OCI-LY3 (cell line): ENCODE measurements at regions not wholly inside any gene's neighbourhood (a gene's known extent, or its start where the extent isn't known, plus 50 kb on each side); places are given as distances from the start of the nearest gene placed in this dataset.
A peak's percentile ranks its signal among the peaks of the same experiment; 100 is the strongest.

Experiments used
- H2AFZ ChIP-seq: fragments of 200-600, 300-600 bp; shearing (Covaris generic); 2 replicates; pipeline ENCODE4 v1.6.0; 2014; ENCODE audit warnings: antibody characterized with exemption, low read depth, low read length
- H3K27ac ChIP-seq: fragments of 200-600, 300-600 bp; sonication (generic); 2 replicates; pipeline ENCODE4 v1.5.1; 2014; ENCODE audit warnings: mild to moderate bottlenecking, low read length, moderate library complexity, mixed read lengths
- H3K27me3 ChIP-seq: fragments of 200-600, 300-600 bp; sonication (generic); 2 replicates; pipeline ENCODE4 v1.6.1; 2014; ENCODE audit warnings: low read depth, low read length, mixed read lengths
- H3K36me3 ChIP-seq: fragments of 200-600, 300-600 bp; sonication (generic); replicated peaks from 2 replicates; pipeline ENCODE3; 2014; ENCODE audit warnings: low read depth, low read length, mixed read lengths
- H3K4me1 ChIP-seq: fragments of 300-600, 200-600 bp; sonication (generic); 2 replicates; pipeline ENCODE4 v1.6.1; 2014; ENCODE audit warnings: low read length, mixed read lengths
- H3K4me2 ChIP-seq: fragments of 200-600, 300-600 bp; sonication (generic); 2 replicates; pipeline ENCODE4 v1.6.1; 2014; ENCODE audit warnings: low read length, mixed read lengths
- H3K4me3 ChIP-seq: fragments of 300-600, 200-600 bp; sonication (generic); 2 replicates; pipeline ENCODE4 v1.5.1; 2014; ENCODE audit warnings: antibody characterized with exemption, mild to moderate bottlenecking, low read length, moderate library complexity
- H3K79me2 ChIP-seq: fragments of 300-600, 200-600 bp; shearing (Covaris generic); 2 replicates; pipeline ENCODE4 v1.6.1; 2014; ENCODE audit warnings: mild to moderate bottlenecking, low read length, mixed read lengths
- H3K9ac ChIP-seq: fragments of 300-600, 200-600 bp; shearing (Covaris generic); 2 replicates; pipeline ENCODE4 v1.6.0; 2014; ENCODE audit warnings: mild to moderate bottlenecking, low read length, moderate library complexity
- H3K9me3 ChIP-seq: fragments of 200-600, 300-600 bp; shearing (Covaris generic); 2 replicates; pipeline ENCODE4 v1.6.1; 2014; ENCODE audit warnings: low read length, mixed read lengths; ENCODE audit not compliant: insufficient read depth
- H4K20me1 ChIP-seq: fragments of 200-600, 300-600 bp; sonication (generic); 2 replicates; pipeline ENCODE4 v1.6.1; 2016; ENCODE audit warnings: low read length, mixed read lengths; ENCODE audit not compliant: insufficient read depth
- EZH2phosphoT487 ChIP-seq: fragments of 200-600 bp; shearing (Covaris generic); IDR thresholded peaks from 2 replicates; pipeline ENCODE4 v1.6.1; 2018; ENCODE audit warnings: antibody characterized with exemption, mixed run types, low read depth
- TF ChIP-seq, protein P1 (sequence below): fragments of 200-600, 300-600 bp; sonication (generic); IDR thresholded peaks from 2 replicates; pipeline ENCODE4 v1.5.1; 2014; ENCODE audit warnings: antibody characterized with exemption, low read length, low read depth

DNA sequence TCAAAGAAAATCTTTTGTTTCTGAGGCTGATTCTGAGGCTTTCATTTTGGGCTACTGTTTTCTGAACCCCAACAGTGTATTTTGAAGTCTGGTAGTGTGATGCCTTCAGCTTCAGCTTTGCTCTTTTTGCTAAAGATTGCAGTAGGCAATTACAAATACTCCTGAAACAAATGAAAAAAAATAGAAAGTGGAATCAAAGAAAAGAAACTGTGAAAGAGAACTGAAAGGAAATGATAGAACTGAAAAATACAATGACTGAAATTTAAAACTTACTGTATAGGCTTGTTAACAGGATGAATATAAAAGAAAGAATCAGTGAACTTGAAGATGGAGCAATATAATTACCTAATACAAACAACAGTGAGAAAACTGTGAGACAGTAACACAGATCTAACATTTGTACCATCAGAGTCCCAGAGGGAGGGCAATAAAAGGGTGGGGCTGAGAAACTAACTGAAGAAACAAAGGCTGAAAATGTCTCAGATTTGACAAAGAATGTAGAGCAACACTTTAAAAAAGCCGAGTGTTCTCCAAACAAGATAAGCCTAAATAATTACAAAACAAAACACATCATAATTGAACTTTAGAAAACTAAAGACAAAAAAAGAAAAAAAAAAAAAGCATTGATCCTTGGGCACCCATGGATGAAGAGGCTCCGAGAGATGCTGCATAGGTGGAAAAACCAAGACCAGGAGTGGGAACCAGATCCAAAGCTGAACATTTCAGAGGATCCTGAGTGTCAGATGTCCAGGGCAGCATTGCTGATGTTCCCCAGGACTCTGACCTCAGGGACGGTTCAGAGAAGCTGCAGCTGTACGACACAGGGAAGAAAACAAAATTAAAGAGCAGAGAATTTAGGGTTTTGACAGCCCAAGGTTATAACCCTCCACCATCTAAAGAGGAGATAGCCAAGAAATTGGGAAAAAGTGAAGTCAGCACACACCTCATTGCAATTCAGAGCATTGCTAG lies 223.2 kb upstream of the IGFBP3 start:
- TF ChIP-seq, protein P1, sequence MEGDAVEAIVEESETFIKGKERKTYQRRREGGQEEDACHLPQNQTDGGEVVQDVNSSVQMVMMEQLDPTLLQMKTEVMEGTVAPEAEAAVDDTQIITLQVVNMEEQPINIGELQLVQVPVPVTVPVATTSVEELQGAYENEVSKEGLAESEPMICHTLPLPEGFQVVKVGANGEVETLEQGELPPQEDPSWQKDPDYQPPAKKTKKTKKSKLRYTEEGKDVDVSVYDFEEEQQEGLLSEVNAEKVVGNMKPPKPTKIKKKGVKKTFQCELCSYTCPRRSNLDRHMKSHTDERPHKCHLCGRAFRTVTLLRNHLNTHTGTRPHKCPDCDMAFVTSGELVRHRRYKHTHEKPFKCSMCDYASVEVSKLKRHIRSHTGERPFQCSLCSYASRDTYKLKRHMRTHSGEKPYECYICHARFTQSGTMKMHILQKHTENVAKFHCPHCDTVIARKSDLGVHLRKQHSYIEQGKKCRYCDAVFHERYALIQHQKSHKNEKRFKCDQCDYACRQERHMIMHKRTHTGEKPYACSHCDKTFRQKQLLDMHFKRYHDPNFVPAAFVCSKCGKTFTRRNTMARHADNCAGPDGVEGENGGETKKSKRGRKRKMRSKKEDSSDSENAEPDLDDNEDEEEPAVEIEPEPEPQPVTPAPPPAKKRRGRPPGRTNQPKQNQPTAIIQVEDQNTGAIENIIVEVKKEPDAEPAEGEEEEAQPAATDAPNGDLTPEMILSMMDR: no peak
- no peak for TF ChIP-seq EZH2phosphoT487
- Histone ChIP-seq H3K79me2 (no peaks in the 10 kb centered on the region), H3K9ac (peak overlapping the region; percentile 42; the same call in 1 of the 2 replicates), H3K36me3 (peaks cover 6% of the 10 kb centered on the region), H3K27me3 (no peaks in the 10 kb centered on the region), H3K4me2 (peak overlapping the region; percentile 55), H4K20me1 (no peaks in the 10 kb centered on the region), H3K4me3 (peak overlapping the region; percentile 24), H3K9me3 (0 out of 2 replicates have a peak, but pooled peaks cover 3% of the 10 kb centered on the region), H2AFZ (no peak overlapping the region), H3K27ac (peak overlapping the region; percentile 93), H3K4me1 (peaks cover 35% of the 10 kb centered on the region)

DNA sequence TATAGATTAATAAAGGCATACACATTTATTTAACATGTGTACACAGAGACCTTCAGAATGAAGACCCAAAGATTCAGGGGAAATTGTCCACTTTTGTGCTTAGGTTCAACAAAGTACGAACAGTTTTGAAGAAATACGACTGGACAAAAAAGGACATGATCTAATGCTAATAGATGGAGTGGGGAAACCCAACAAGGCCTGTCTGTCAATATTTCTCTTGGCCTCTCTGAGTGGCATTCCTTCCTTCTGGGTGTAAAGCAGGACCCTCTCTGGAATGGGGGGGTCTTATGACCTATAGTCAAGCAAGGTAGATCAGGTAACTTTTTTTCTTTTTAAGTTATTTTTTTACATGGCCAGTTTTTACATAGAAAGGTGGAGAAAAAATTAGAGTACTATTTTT lies 222.3 kb upstream of the IGFBP3 start:
- peak overlapping the region; percentile 42; the same call in 1 of the 2 replicates for H3K9ac ChIP-seq
- H3K36me3 ChIP-seq: peaks cover 6% of the 10 kb centered on the region
- peaks cover 42% of the 10 kb centered on the region for H3K4me1 ChIP-seq
- no peak for TF ChIP-seq EZH2phosphoT487
- TF ChIP-seq, protein P1: no peak
- H3K79me2 ChIP-seq: no peaks in the 10 kb centered on the region
- H4K20me1 ChIP-seq: no peaks in the 10 kb centered on the region
- 0 out of 2 replicates have a peak, but pooled peaks cover 3% of the 10 kb centered on the region for H3K9me3 ChIP-seq
- peak overlapping the region; percentile 93 for H3K27ac ChIP-seq
- H2AFZ ChIP-seq: 0 out of 2 replicates have a peak overlapping the region, but pooled peaks have one; percentile 14
- no peaks in the 10 kb centered on the region for H3K27me3 ChIP-seq
- peak overlapping the region; percentile 24 for H3K4me3 ChIP-seq
- H3K4me2 ChIP-seq: peak overlapping the region; percentile 55

DNA sequence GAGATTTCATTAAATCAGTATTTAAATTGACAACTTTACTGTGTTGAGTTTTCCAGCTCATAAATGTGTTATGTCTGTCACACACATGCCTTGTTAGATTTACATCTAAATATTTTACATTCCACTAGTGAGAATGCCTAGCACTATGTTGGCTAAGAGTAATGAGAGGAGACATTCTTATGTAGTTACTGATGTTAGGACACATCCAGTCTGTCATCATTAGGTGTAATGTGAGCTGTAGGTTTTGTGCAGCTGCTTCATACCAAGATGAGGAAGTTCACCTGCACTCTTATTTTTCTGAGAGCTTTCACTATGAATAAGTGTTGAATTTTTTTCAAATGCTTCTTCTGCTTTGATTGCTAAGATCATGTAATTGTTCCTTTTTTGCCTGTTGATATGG lies 218.0 kb upstream of the IGFBP3 start:
- TF ChIP-seq EZH2phosphoT487: no peak
- TF ChIP-seq, protein P1: no peak
- Histone ChIP-seq H3K36me3 (peaks cover 3% of the 10 kb centered on the region), H3K27me3 (no peaks in the 10 kb centered on the region), H3K27ac (peak overlapping the region; percentile 94), H3K4me2 (peak overlapping the region; percentile 74), H4K20me1 (no peaks in the 10 kb centered on the region), H3K4me3 (peak overlapping the region; percentile 33), H3K79me2 (no peaks in the 10 kb centered on the region), H3K9me3 (0 out of 2 replicates have a peak, but pooled peaks cover 2% of the 10 kb centered on the region), H3K4me1 (peaks cover 40% of the 10 kb centered on the region), H3K9ac (peak overlapping the region; percentile 62), H2AFZ (no peak overlapping the region)

DNA sequence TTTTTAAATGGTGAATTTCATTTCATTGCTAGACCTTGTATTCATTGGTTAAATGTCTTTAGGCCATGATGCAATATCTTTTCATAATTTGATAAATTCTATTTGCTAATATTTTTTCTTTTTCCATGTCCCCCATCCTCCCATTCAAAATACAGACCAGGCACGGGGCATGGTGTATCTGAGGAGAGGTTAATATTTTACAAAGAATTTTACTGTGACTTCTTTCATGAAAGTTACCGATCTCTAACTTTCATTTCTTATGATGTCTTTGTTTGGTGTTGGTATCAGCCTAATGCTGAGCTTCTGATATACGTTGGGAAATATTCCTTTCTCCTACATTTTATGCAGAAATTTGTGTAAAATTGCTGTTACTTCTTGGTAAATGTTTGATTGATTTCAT lies 216.7 kb upstream of the IGFBP3 start:
- H3K27me3 ChIP-seq: no peaks in the 10 kb centered on the region
- peak overlapping the region; percentile 87; the same call in 1 of the 2 replicates for H2AFZ ChIP-seq
- H3K79me2 ChIP-seq: no peaks in the 10 kb centered on the region

More for the DNA sequence above, 216.7 kb upstream of the IGFBP3 start:
- H4K20me1 ChIP-seq: no peaks in the 10 kb centered on the region
- peak overlapping the region; percentile 74 for H3K4me2 ChIP-seq
- H3K9me3 ChIP-seq: 0 out of 2 replicates have a peak, but pooled peaks cover 2% of the 10 kb centered on the region
- peak overlapping the region; percentile 94 for H3K27ac ChIP-seq
- peaks cover 3% of the 10 kb centered on the region for H3K36me3 ChIP-seq
- H3K4me3 ChIP-seq: peak overlapping the region; percentile 54
- TF ChIP-seq EZH2phosphoT487: no peak
- TF ChIP-seq, protein P1: no peak
- peak overlapping the region; percentile 62; the same call in 1 of the 2 replicates for H3K9ac ChIP-seq
- peaks cover 32% of the 10 kb centered on the region for H3K4me1 ChIP-seq
